ENCODE measurements at regions not wholly inside any gene's neighbourhood (a gene's known extent, or its start where the extent isn't known, plus 50 kb on each side); places are given as distances from the start of the nearest gene placed in this dataset.

GRCh38 chr2:11940799-11941198 lies 194.4 kb downstream of the LPIN1 start:
- TF ChIP-seq POLR2A (IDR thresholded peaks at IDR 0.05) (no peak), POLR2AphosphoS5 (IDR thresholded peaks at IDR 0.05) (no peak)
